ENCODE measurements at regions not wholly inside any gene's neighbourhood (a gene's known extent, or its start where the extent isn't known, plus 50 kb on each side); places are given as distances from the start of the nearest gene placed in this dataset.

- 55 to 63% methylated on average over 4 of the region's 4 CpGs for WGBS, 2 donors
- FAIRE-seq (no peak), DNase-seq (no peak), ATAC-seq (peak in 1 of 4 donors; percentile 36)
- Histone ChIP-seq H3K9me3 (no peaks in the 10 kb centered on the region), H3K36me3 (no peaks in the 10 kb centered on the region), H3K27me3 (no peaks in the 10 kb centered on the region), H3K4me3 (no peak overlapping the region), H3K4me1 (no peaks in the 10 kb centered on the region), H3K27ac (no peak overlapping the region)
- TF ChIP-seq CTCF (IDR thresholded peaks at IDR 0.05): no peak
- intact Hi-C loops (cut with DNase I): no loop called here
Measured at GRCh38 chr4:183790661-183791060, 114.4 kb upstream of the STOX2 start.

GRCh38 chr4:183797011-183797444 is 108.1 kb upstream of the STOX2 start:
- peak overlapping the region; percentile 62 to 79 (median 70) for H3K27ac ChIP-seq
- intact Hi-C loops (cut with DNase I): no loop called here
- H3K4me3 ChIP-seq: peak overlapping the region; percentile 46 to 71 (median 63)
- no peaks in the 10 kb centered on the region for H3K36me3 ChIP-seq
- TF ChIP-seq CTCF (IDR thresholded peaks at IDR 0.05): no peak
- 2 to 3% methylated on average over 34 to 39 of the region's 39 CpGs for WGBS, 2 donors
- DNase-seq (peak; percentile 30 to 74 (median 60)), FAIRE-seq (no peak), ATAC-seq (peak; percentile 56 to 75 (median 66))
- H3K9me3 ChIP-seq: no peaks in the 10 kb centered on the region
- H3K4me1 ChIP-seq: peaks cover 0 to 9% (median 0%) of the 10 kb centered on the region in 3 donors
- H3K27me3 ChIP-seq: peaks cover 0 to 9% (median 0%) of the 10 kb centered on the region in 4 donors

- no peaks in the 10 kb centered on the region for H3K9me3 ChIP-seq
- peaks cover 0 to 9% (median 0%) of the 10 kb centered on the region in 3 donors for H3K4me1 ChIP-seq
- H3K4me3 ChIP-seq: peak overlapping the region; percentile 46 to 71 (median 63)
- no peaks in the 10 kb centered on the region for H3K36me3 ChIP-seq
- 1% methylated on average over 37 to 105 of the region's 105 CpGs for WGBS, 2 donors
- peak; percentile 32 to 83 (median 55) for DNase-seq
- H3K27me3 ChIP-seq: peaks cover 0 to 9% (median 0%) of the 10 kb centered on the region in 4 donors
- TF ChIP-seq CTCF (IDR thresholded peaks at IDR 0.05): no peak
- intact Hi-C loops (cut with DNase I): no loop called here
- FAIRE-seq: no peak
- H3K27ac ChIP-seq: peak overlapping the region; percentile 62 to 79 (median 70)
- peak; percentile 73 to 77 (median 74) for ATAC-seq
Measured at GRCh38 chr4:183797445-183798300, 107.4 kb upstream of the STOX2 start.

DNA sequence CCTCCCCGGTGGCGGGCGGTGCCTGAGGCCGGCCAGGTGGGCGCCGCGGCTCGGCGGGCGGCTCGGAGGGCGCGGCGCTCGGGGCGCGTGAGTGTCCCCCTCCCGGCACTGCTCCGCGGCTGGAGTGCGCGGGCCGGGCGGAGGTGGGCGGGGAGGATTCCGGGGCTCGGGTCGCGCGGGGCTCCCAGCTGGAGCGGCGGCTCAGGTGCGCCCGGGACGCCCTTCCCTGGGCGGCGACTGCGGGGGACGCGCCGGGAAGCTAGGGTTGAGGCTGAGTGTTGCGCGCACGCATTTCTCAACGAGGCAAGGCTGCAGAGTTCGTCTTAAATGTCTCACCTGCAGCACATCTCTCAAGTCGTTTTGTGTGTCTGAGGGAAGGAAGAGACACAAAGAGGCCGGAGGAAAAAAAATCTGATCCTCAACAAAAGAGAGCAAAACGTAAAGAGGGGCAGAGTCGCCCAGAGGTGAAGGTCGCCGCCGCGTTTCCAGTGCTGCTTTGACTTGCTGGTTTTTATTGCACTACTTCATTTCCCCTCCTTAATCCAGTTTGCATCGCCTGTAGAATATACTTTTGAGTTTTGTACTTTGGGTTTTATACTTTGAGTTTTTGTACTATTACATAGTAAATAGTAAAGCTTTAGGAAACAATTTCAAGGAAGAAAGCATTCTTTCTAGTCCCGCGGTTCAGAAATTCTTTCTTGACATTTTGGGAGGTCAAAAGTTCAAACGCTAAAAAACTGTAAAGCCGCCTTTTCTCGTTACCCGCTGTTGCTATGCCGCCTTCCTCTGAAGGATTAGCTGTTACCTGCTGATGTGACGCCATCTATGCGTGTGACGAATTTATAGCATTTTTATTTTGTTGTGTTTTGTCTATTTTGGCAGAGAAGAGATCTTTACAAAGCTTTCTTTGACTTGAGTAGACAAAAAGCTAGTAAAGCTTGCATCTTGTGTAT is 106.5 kb upstream of the STOX2 start:
- H3K4me1 ChIP-seq: peaks cover 0 to 9% (median 0%) of the 10 kb centered on the region in 3 donors
- H3K9me3 ChIP-seq: no peaks in the 10 kb centered on the region
- WGBS, 2 donors: 6 to 7% methylated on average over 40 to 65 of the region's 65 CpGs
- H3K27me3 ChIP-seq: peaks cover 0 to 9% (median 0%) of the 10 kb centered on the region in 4 donors
- FAIRE-seq (no peak), ATAC-seq (peak; percentile 12 to 54 (median 23)), DNase-seq (peak in 3 of 6 donors; percentile 16 to 63 (median 26))
- H3K4me3 ChIP-seq: peak overlapping the region; percentile 46 to 71 (median 63)
- H3K36me3 ChIP-seq: no peaks in the 10 kb centered on the region
- intact Hi-C loops (cut with DNase I): no loop called here
- H3K27ac ChIP-seq: peak overlapping the region; percentile 17 to 79 (median 70)
- no peak for TF ChIP-seq CTCF (IDR thresholded peaks at IDR 0.05)
